DOHH2 (cell line): ENCODE measurements at regions not wholly inside any gene's neighbourhood (a gene's known extent, or its start where the extent isn't known, plus 50 kb on each side); places are given as distances from the start of the nearest gene placed in this dataset.

Experiments
- H3F3A ChIP-seq: fragments of 200-600 bp; sonication (generic), shearing (Covaris generic); 2 replicates; pipeline ENCODE4 v1.6.0; 2016; ENCODE audit warnings: antibody characterized with exemption, mild to moderate bottlenecking; ENCODE audit not compliant: control insufficient read depth, insufficient read depth
- H3K27ac ChIP-seq: fragments of 200-600 bp; sonication (generic); 2 replicates; pipeline ENCODE4 v1.5.1; 2014; ENCODE audit warnings: low read depth, mild to moderate bottlenecking, low read length, moderate library complexity
- H3K27me3 ChIP-seq: fragments of 200-600 bp; sonication (generic); 2 replicates; pipeline ENCODE4 v1.6.1; 2014; ENCODE audit warnings: mild to moderate bottlenecking, low read length, mixed read lengths; ENCODE audit not compliant: control insufficient read depth
- H3K36me3 ChIP-seq: fragments of 200-600 bp; sonication (generic); 2 replicates; pipeline ENCODE4 v1.6.1; 2014; ENCODE audit warnings: mild to moderate bottlenecking, low read length, moderate library complexity, mixed read lengths; ENCODE audit not compliant: control insufficient read depth
- H3K4me1 ChIP-seq: fragments of 200-600 bp; sonication (generic); 2 replicates; pipeline ENCODE4 v1.6.1; 2014; ENCODE audit warnings: mild to moderate bottlenecking, low read length, mixed read lengths; ENCODE audit not compliant: control insufficient read depth
- H3K4me2 ChIP-seq: fragments of 200-600 bp; sonication (generic); 2 replicates; pipeline ENCODE4 v1.6.0; 2014; ENCODE audit warnings: mild to moderate bottlenecking, low read length, moderate library complexity
- H3K4me3 ChIP-seq: fragments of 200-600 bp; sonication (generic); 2 replicates; pipeline ENCODE4 v1.5.1; 2014; ENCODE audit warnings: mild to moderate bottlenecking, low read length, mixed read lengths
- H3K79me2 ChIP-seq: fragments of 200-600 bp; sonication (generic); 2 replicates; pipeline ENCODE4 v1.6.1; 2014; ENCODE audit warnings: mild to moderate bottlenecking, low read length, mixed read lengths; ENCODE audit not compliant: control insufficient read depth
- H3K9me2 ChIP-seq: fragments of 200-600 bp; sonication (generic); replicated peaks from 2 replicates; pipeline ENCODE4 v1.6.1; 2014; ENCODE audit warnings: mild to moderate bottlenecking, low read length, mixed read lengths; ENCODE audit not compliant: control insufficient read depth
- H3K9me3 ChIP-seq: fragments of 200-600 bp; sonication (generic); 2 replicates; pipeline ENCODE4 v1.6.1; 2014; ENCODE audit warnings: antibody characterized with exemption, low read length, mixed read lengths; ENCODE audit not compliant: control insufficient read depth, insufficient read depth
- H4K20me1 ChIP-seq: fragments of 200-600 bp; sonication (generic); 2 replicates; pipeline ENCODE4 v1.6.0; 2014; ENCODE audit warnings: low read depth, mild to moderate bottlenecking, antibody characterized with exemption, low read length, moderate library complexity; ENCODE audit not compliant: control insufficient read depth, insufficient read depth
- CTCF ChIP-seq: fragments of 200-600 bp; sonication (generic); IDR thresholded peaks from one replicate; pipeline ENCODE4 v1.5.1; 2014; ENCODE audit warnings: antibody characterized with exemption, mild to moderate bottlenecking, low read depth, low read length; ENCODE audit not compliant: poor library complexity, severe bottlenecking
- EZH2phosphoT487 ChIP-seq: fragments of 200-600 bp; sonication (generic); IDR thresholded peaks from 2 replicates; pipeline ENCODE4 v1.6.1; 2017; ENCODE audit warnings: borderline replicate concordance, mild to moderate bottlenecking, antibody characterized with exemption, low read length, moderate library complexity, mixed read lengths

- Histone ChIP-seq H3K9me2 (no peaks in the 10 kb centered on the region), H3K27me3 (no peaks in the 10 kb centered on the region), H3K36me3 (no peaks in the 10 kb centered on the region), H3K9me3 (no peaks in the 10 kb centered on the region), H3K27ac (no peak overlapping the region), H4K20me1 (no peaks in the 10 kb centered on the region), H3K4me1 (no peaks in the 10 kb centered on the region), H3K79me2 (no peaks in the 10 kb centered on the region), H3K4me3 (no peak overlapping the region), H3F3A (no peaks in the 10 kb centered on the region), H3K4me2 (no peak overlapping the region)
- TF ChIP-seq EZH2phosphoT487 (no peak), CTCF (no peak)
These were observed 261.1 kb downstream of the KCNE4 start for GRCh38 chr2:223313101-223313500.

DNA sequence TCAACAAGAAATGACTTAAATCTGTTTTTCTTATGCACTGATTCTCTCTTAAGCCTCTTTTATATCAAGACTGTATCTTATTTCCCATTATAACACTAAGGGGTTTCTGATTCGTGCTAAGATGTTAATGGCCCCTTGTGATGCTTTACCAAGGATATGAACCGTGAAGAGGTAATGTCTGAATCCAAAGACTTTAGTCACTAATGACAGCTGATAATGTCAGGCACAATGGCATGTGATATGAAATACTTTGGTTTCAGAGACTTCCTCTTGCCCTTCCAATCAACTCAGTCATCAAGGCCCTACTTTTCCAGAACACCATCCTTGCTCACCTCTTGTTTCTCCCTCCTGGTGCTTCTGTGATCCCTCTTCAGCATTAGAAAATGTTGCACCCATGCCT lies 262.8 kb downstream of the KCNE4 start:
- no peak for TF ChIP-seq CTCF
- TF ChIP-seq EZH2phosphoT487 = no peak
- H3K27ac ChIP-seq = no peak overlapping the region
- H3K9me2 ChIP-seq = no peaks in the 10 kb centered on the region
- no peaks in the 10 kb centered on the region for H3K27me3 ChIP-seq
- no peaks in the 10 kb centered on the region for H3K9me3 ChIP-seq
- H3K4me2 ChIP-seq = no peak overlapping the region
- H3F3A ChIP-seq = no peaks in the 10 kb centered on the region
- no peaks in the 10 kb centered on the region for H3K36me3 ChIP-seq
- H3K79me2 ChIP-seq = no peaks in the 10 kb centered on the region
- H4K20me1 ChIP-seq = no peaks in the 10 kb centered on the region
- no peak overlapping the region for H3K4me3 ChIP-seq
- H3K4me1 ChIP-seq = no peaks in the 10 kb centered on the region

GRCh38 chr2:223315813-223316212 lies 263.8 kb downstream of the KCNE4 start:
- Histone ChIP-seq H3K79me2 (no peaks in the 10 kb centered on the region), H3K9me3 (no peaks in the 10 kb centered on the region), H3F3A (no peaks in the 10 kb centered on the region), H3K27ac (no peak overlapping the region), H3K4me2 (no peak overlapping the region), H3K9me2 (no peaks in the 10 kb centered on the region), H4K20me1 (no peaks in the 10 kb centered on the region), H3K36me3 (no peaks in the 10 kb centered on the region), H3K4me1 (no peaks in the 10 kb centered on the region), H3K27me3 (no peaks in the 10 kb centered on the region), H3K4me3 (no peak overlapping the region)
- no peak for TF ChIP-seq EZH2phosphoT487
- no peak for TF ChIP-seq CTCF

GRCh38 chr2:223316342-223316741 lies 264.4 kb downstream of the KCNE4 start:
- no peaks in the 10 kb centered on the region for H3K4me1 ChIP-seq
- TF ChIP-seq EZH2phosphoT487 = no peak
- no peak for TF ChIP-seq CTCF
- H3K79me2 ChIP-seq = no peaks in the 10 kb centered on the region
- H3K4me3 ChIP-seq = no peak overlapping the region
- no peaks in the 10 kb centered on the region for H3K36me3 ChIP-seq
- H3K4me2 ChIP-seq = no peak overlapping the region
- no peaks in the 10 kb centered on the region for H3K27me3 ChIP-seq
- H3K27ac ChIP-seq = no peak overlapping the region
- no peaks in the 10 kb centered on the region for H3F3A ChIP-seq
- no peaks in the 10 kb centered on the region for H3K9me3 ChIP-seq
- H3K9me2 ChIP-seq = no peaks in the 10 kb centered on the region
- no peaks in the 10 kb centered on the region for H4K20me1 ChIP-seq
